ENCODE measurements at regions not wholly inside any gene's neighbourhood (a gene's known extent, or its start where the extent isn't known, plus 50 kb on each side); places are given as distances from the start of the nearest gene placed in this dataset.

DNA sequence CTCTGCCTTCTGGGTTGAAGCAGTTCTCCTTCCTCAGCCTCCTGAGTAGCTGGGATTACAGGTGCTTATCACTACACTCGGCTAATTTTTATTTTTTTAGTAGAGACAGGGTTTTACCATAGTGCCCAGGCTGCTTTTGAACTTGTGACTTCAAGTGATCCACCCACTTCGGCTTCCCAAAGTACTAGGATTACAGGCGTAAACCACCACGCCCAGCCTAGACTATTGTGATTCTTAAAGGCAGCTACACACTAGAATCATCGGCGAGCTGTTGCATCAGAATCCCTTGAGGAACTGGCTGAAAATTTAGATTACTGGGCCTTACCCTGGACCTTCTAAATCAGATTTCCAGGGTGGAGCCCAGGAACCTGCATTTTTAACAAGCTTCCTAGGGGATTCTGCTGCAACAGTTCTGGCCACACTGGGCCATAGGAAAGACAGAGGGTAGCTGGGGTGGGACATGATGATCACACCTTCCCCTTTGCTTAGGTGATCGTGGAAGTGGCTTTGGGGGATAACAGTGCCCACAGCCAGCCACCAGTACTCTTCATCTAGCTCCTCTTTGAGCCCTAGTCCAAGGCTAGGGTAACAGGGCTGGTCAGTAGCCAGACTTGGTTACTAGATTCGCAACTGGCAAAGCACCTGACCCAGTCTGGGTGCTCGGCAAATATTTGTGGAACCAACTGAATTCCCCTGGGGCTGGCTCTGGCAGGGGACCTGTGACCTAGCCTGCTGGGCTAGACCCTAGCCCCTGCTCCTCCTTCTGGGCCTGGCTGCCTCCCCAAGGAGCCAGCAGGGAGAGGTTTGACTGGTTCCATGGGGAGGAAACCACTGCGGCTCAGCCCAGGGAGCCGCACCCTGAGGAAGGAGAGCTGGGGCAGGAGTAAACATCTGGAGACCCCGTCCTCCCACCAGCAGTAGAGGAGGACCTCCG lies 67.1 kb upstream of the DUSP5 start:
- ChIA-PET POLR2A (no interaction called here), CTCF (interaction anchor here (1.2 to 1.8 kb wide), 4 partner anchors 12 to 77 kb away, joined by 3 to 5 read pairs (median 4); no protein-coding TSS in a partner anchor)
- no peaks in the 10 kb centered on the region for H3K36me3 ChIP-seq (ENCODE audit: control insufficient read depth in 4 of 4, insufficient read depth in 4 of 4, low read length in 3 of 4)
- peaks cover 0 to 21% (median 1%) of the 10 kb centered on the region in 4 experiments for H3K4me1 ChIP-seq (ENCODE audit: control extremely low read depth in 1 of 4, control insufficient read depth in 4 of 4, insufficient read depth in 4 of 4, low read length in 3 of 4)
- H3K27ac ChIP-seq (ENCODE audit: insufficient read depth in 1 of 2, low read depth in 1 of 2, low read length in 2 of 2, poor library complexity in 1 of 2, severe bottlenecking in 2 of 2): no peak overlapping the region
- no peaks in the 10 kb centered on the region for H3K9me3 ChIP-seq (ENCODE audit: control extremely low read depth in 1 of 5, control insufficient read depth in 4 of 5, insufficient read depth in 2 of 5, low read depth in 1 of 5, low read length in 4 of 5)
- WGBS (ENCODE audit: insufficient coverage): 96% methylated on average over 9 of the region's 13 CpGs
- DNase-seq: no peak
- H3K4me3 ChIP-seq (ENCODE audit: control insufficient read depth in 1 of 7, extremely low read depth in 1 of 7, insufficient read depth in 4 of 7, low read depth in 2 of 7, low read length in 6 of 7): no peak overlapping the region
- no peaks in the 10 kb centered on the region for H3K27me3 ChIP-seq (replicated peaks in 2 of 5; ENCODE audit: control insufficient read depth in 4 of 5, insufficient read depth in 5 of 5, low read length in 4 of 5)

DNA sequence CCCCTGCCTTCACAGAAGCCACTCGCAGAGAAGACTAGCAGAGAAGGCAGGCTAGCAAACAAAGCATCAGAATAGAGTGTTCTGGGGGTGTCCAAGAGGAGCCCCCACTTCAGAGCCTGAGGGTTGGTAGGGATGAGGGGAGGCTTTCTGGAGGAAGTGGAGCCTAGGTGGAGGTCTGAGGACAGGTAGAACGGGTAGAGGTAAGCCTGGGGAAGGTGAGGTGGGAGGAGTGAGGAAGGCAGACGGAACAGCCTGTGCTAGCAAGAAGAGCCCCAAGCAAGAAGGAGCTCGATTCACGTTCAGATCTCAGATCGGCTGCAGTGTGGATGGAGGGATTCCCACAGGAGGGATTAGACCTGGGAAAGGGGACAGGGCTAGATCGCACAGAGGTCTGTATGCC lies 66.0 kb upstream of the DUSP5 start:
- Histone ChIP-seq H3K4me3 (ENCODE audit: control insufficient read depth in 1 of 7, extremely low read depth in 1 of 7, insufficient read depth in 4 of 7, low read depth in 2 of 7, low read length in 6 of 7) (no peak overlapping the region), H3K27me3 (replicated peaks in 2 of 5; ENCODE audit: control insufficient read depth in 4 of 5, insufficient read depth in 5 of 5, low read length in 4 of 5) (no peaks in the 10 kb centered on the region), H3K27ac (ENCODE audit: insufficient read depth in 1 of 2, low read depth in 1 of 2, low read length in 2 of 2, poor library complexity in 1 of 2, severe bottlenecking in 2 of 2) (no peak overlapping the region), H3K36me3 (ENCODE audit: control insufficient read depth in 4 of 4, insufficient read depth in 4 of 4, low read length in 3 of 4) (no peaks in the 10 kb centered on the region), H3K4me1 (ENCODE audit: control extremely low read depth in 1 of 4, control insufficient read depth in 4 of 4, insufficient read depth in 4 of 4, low read length in 3 of 4) (peaks cover 0 to 11% (median 1%) of the 10 kb centered on the region in 4 experiments), H3K9me3 (ENCODE audit: control extremely low read depth in 1 of 5, control insufficient read depth in 4 of 5, insufficient read depth in 2 of 5, low read depth in 1 of 5, low read length in 4 of 5) (no peaks in the 10 kb centered on the region)
- ChIA-PET CTCF (interaction anchor here (1.0 to 1.8 kb wide), 4 partner anchors 10 to 78 kb away, joined by 3 to 4 read pairs (median 4); no protein-coding TSS in a partner anchor), POLR2A (no interaction called here)
- DNase-seq: no peak
- WGBS (ENCODE audit: insufficient coverage): 84% methylated on average over 4 of the region's 7 CpGs

DNA sequence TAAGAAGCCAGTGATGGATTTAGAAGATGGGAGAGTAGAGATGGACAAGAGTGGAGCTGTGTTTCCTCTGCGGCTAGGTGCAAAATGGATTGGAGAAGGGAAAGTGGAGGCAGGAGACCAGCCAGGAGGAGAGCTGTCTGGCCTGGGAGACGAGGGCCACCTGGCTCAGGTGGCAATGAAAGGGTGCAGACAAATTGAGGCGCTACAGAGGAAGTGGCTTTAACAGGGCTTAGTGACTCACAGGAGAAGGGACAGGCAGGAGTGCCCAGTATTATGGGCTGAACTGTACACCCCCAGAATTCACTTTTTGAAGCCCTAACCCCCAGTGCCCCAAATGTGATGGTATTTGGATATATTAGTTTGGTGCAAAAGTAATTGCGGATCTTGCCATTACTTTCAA lies 65.6 kb upstream of the DUSP5 start:
- 83% methylated on average over 3 of the region's 4 CpGs for WGBS (ENCODE audit: insufficient coverage)
- no peaks in the 10 kb centered on the region for H3K27me3 ChIP-seq (replicated peaks in 2 of 5; ENCODE audit: control insufficient read depth in 4 of 5, insufficient read depth in 5 of 5, low read length in 4 of 5)
- no peak overlapping the region for H3K4me3 ChIP-seq (ENCODE audit: control insufficient read depth in 1 of 7, extremely low read depth in 1 of 7, insufficient read depth in 4 of 7, low read depth in 2 of 7, low read length in 6 of 7)
- ChIA-PET CTCF (interaction anchor here (1.0 to 1.8 kb wide), 3 partner anchors 10 to 79 kb away, joined by 3 to 4 read pairs (median 4); no protein-coding TSS in a partner anchor), POLR2A (no interaction called here)
- H3K27ac ChIP-seq (ENCODE audit: insufficient read depth in 1 of 2, low read depth in 1 of 2, low read length in 2 of 2, poor library complexity in 1 of 2, severe bottlenecking in 2 of 2): no peak overlapping the region
- no peak for DNase-seq
- H3K36me3 ChIP-seq (ENCODE audit: control insufficient read depth in 4 of 4, insufficient read depth in 4 of 4, low read length in 3 of 4): no peaks in the 10 kb centered on the region
- no peaks in the 10 kb centered on the region for H3K9me3 ChIP-seq (ENCODE audit: control extremely low read depth in 1 of 5, control insufficient read depth in 4 of 5, insufficient read depth in 2 of 5, low read depth in 1 of 5, low read length in 4 of 5)
- H3K4me1 ChIP-seq (ENCODE audit: control extremely low read depth in 1 of 4, control insufficient read depth in 4 of 4, insufficient read depth in 4 of 4, low read length in 3 of 4): peaks cover 0 to 6% (median 1%) of the 10 kb centered on the region in 4 experiments

DNA sequence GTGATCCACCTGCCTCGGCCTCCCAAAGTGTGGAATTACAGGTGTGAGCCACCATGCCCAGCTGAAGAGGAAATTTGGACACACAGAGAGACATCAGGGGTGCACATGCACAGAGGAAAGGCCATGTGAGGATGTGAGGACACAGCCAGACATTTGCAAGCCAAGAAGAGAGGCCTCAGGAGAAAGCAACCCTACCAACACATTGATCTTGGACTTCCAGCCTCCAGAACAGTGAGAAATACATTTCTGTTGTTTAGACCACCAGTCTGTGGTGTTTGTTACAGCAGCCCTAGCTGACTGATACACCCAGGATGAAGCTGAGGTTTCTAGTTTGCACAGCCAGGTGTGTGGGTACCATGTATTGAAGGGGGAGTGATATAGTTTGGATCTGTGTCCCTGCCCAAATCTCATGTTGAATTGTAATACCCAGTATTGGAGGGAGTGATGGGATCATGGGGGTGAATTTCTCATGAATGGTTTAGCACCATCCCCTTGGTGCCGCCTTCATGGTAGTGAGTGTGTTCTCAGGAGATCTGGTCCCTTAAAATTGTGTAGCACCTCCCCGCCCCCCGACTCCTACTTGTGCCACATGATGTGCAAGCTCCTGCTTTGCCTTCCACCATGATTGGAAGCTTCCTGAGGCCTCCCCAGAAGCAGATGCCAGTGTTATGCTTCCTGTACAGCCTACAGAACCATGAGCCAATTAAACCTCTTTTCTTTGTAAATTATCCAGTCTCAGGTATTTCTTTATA lies 64.7 kb upstream of the DUSP5 start:
- no peaks in the 10 kb centered on the region for H3K36me3 ChIP-seq (ENCODE audit: control insufficient read depth in 4 of 4, insufficient read depth in 4 of 4, low read length in 3 of 4)
- peaks cover 0 to 3% (median 1%) of the 10 kb centered on the region in 4 experiments for H3K4me1 ChIP-seq (ENCODE audit: control extremely low read depth in 1 of 4, control insufficient read depth in 4 of 4, insufficient read depth in 4 of 4, low read length in 3 of 4)
- no peak for DNase-seq
- no peak overlapping the region for H3K4me3 ChIP-seq (ENCODE audit: control insufficient read depth in 1 of 7, extremely low read depth in 1 of 7, insufficient read depth in 4 of 7, low read depth in 2 of 7, low read length in 6 of 7)
- ChIA-PET POLR2A (no interaction called here), CTCF (interaction anchor here (0.8 to 1.8 kb wide), 4 partner anchors 10 to 79 kb away, joined by 3 to 4 read pairs (median 4); no protein-coding TSS in a partner anchor)
- H3K27ac ChIP-seq (ENCODE audit: insufficient read depth in 1 of 2, low read depth in 1 of 2, low read length in 2 of 2, poor library complexity in 1 of 2, severe bottlenecking in 2 of 2): no peak overlapping the region
- 96% methylated on average over 4 of the region's 4 CpGs for WGBS (ENCODE audit: insufficient coverage)
- H3K9me3 ChIP-seq (ENCODE audit: control extremely low read depth in 1 of 5, control insufficient read depth in 4 of 5, insufficient read depth in 2 of 5, low read depth in 1 of 5, low read length in 4 of 5): no peaks in the 10 kb centered on the region
- no peaks in the 10 kb centered on the region for H3K27me3 ChIP-seq (replicated peaks in 2 of 5; ENCODE audit: control insufficient read depth in 4 of 5, insufficient read depth in 5 of 5, low read length in 4 of 5)

DNA sequence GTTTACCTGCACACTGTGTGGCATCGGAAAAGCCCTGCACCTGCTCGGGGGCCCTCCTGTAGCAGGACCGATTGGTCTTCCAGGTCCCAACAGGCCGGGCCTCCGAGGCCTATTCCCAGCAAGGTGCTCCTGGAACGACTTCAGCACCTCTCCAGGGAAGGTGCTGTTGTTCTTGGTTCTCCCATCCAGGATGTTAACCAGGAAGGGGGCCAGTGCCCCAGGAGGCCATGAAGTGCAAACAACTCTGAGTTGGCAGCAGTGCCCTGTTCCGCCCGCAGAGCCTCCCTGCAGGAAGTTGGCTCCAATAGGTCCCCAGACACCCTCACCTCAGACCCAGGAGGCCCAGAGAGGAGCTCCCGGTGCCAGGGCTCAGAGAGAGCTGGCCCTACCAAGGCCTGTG lies 64.0 kb upstream of the DUSP5 start:
- no peak for DNase-seq
- POLR2A ChIA-PET: no interaction called here
- Histone ChIP-seq H3K4me3 (ENCODE audit: control insufficient read depth in 1 of 7, extremely low read depth in 1 of 7, insufficient read depth in 4 of 7, low read depth in 2 of 7, low read length in 6 of 7) (no peak overlapping the region), H3K27me3 (replicated peaks in 2 of 5; ENCODE audit: control insufficient read depth in 4 of 5, insufficient read depth in 5 of 5, low read length in 4 of 5) (no peaks in the 10 kb centered on the region), H3K36me3 (ENCODE audit: control insufficient read depth in 4 of 4, insufficient read depth in 4 of 4, low read length in 3 of 4) (no peaks in the 10 kb centered on the region), H3K9me3 (ENCODE audit: control extremely low read depth in 1 of 5, control insufficient read depth in 4 of 5, insufficient read depth in 2 of 5, low read depth in 1 of 5, low read length in 4 of 5) (no peaks in the 10 kb centered on the region), H3K27ac (ENCODE audit: insufficient read depth in 1 of 2, low read depth in 1 of 2, low read length in 2 of 2, poor library complexity in 1 of 2, severe bottlenecking in 2 of 2) (no peak overlapping the region), H3K4me1 (ENCODE audit: control extremely low read depth in 1 of 4, control insufficient read depth in 4 of 4, insufficient read depth in 4 of 4, low read length in 3 of 4) (peaks cover 0 to 3% (median 1%) of the 10 kb centered on the region in 4 experiments)
- CTCF ChIA-PET: no interaction called here
- WGBS (ENCODE audit: insufficient coverage): 100% methylated on average over 6 of the region's 9 CpGs

DNA sequence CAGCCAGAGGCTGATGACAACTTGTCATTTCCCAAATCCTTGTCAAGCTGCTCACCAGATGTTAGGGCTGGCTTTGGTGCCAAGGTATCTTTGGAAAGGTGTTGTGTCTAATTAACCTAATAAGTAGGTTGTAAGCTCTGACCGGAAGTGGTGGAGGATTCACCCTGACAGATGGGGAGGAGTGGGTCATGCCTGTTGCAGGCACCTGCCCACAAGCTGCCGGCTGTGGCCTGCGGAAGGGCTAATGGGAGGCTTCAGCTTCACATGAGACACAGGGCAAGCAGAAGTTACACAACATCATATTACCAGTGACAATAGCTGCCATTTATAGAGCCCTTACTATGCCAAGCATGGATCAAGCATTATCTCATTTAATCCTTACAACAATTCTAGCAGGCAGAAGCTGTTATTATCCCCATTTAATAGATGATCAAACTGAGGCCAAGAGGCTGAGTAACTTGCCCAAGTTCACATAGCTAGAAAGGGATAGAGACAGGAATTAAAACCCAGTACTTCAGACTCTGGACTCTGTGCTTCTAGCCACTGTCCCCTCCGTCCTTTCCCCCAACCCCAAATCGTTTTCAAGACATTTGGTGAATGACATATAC lies 63.1 kb upstream of the DUSP5 start:
- no peak for DNase-seq
- WGBS (ENCODE audit: insufficient coverage): 100% methylated on average over 1 of the region's 5 CpGs
- CTCF ChIA-PET: no interaction called here
- POLR2A ChIA-PET: no interaction called here
- Histone ChIP-seq H3K27me3 (replicated peaks in 2 of 5; ENCODE audit: control insufficient read depth in 4 of 5, insufficient read depth in 5 of 5, low read length in 4 of 5) (no peaks in the 10 kb centered on the region), H3K4me3 (ENCODE audit: control insufficient read depth in 1 of 7, extremely low read depth in 1 of 7, insufficient read depth in 4 of 7, low read depth in 2 of 7, low read length in 6 of 7) (no peak overlapping the region), H3K9me3 (ENCODE audit: control extremely low read depth in 1 of 5, control insufficient read depth in 4 of 5, insufficient read depth in 2 of 5, low read depth in 1 of 5, low read length in 4 of 5) (no peaks in the 10 kb centered on the region), H3K27ac (ENCODE audit: insufficient read depth in 1 of 2, low read depth in 1 of 2, low read length in 2 of 2, poor library complexity in 1 of 2, severe bottlenecking in 2 of 2) (no peak overlapping the region), H3K36me3 (ENCODE audit: control insufficient read depth in 4 of 4, insufficient read depth in 4 of 4, low read length in 3 of 4) (no peaks in the 10 kb centered on the region), H3K4me1 (ENCODE audit: control extremely low read depth in 1 of 4, control insufficient read depth in 4 of 4, insufficient read depth in 4 of 4, low read length in 3 of 4) (peaks cover 0 to 3% (median 1%) of the 10 kb centered on the region in 4 experiments)

Measured in common myeloid progenitor, CD34-positive (primary cell).